GM06990 (cell line): ENCODE measurements at regions not wholly inside any gene's neighbourhood (a gene's known extent, or its start where the extent isn't known, plus 50 kb on each side); places are given as distances from the start of the nearest gene placed in this dataset.

ENCODE experiments used
- DNase-seq: peaks from one replicate; pipeline ENCODE4 v3.0.0-alpha.2; 2011; ENCODE audit not compliant: insufficient read length; ENCODE audit errors: extremely low read depth
- H3K27me3 ChIP-seq: replicated peaks from 2 replicates; pipeline ENCODE4 v1.6.0; 2011; ENCODE audit warnings: low read length; ENCODE audit not compliant: control insufficient read depth, insufficient read depth
- H3K36me3 ChIP-seq: 2 replicates; pipeline ENCODE4 v1.5.1; 2011; ENCODE audit warnings: low read length; ENCODE audit not compliant: control insufficient read depth, insufficient read depth
- H3K4me3 ChIP-seq: replicated peaks from 2 replicates; pipeline ENCODE4 v1.5.1; 2011; ENCODE audit warnings: low read depth, mild to moderate bottlenecking, control low read depth, low read length
- CTCF ChIP-seq: IDR thresholded peaks from 2 replicates; pipeline ENCODE4 v1.5.1; 2011; ENCODE audit warnings: low read length, control low read depth, mild to moderate bottlenecking, inconsistent platforms; ENCODE audit not compliant: insufficient read depth, poor library complexity, severe bottlenecking

GRCh38 chr6:105986998-105987397, 99.1 kb upstream of the PRDM1 start:
- TF ChIP-seq CTCF = no peak
- peaks cover 5% of the 10 kb centered on the region for H3K27me3 ChIP-seq
- no peak for DNase-seq
- H3K4me3 ChIP-seq = no peak overlapping the region
- no peaks in the 10 kb centered on the region for H3K36me3 ChIP-seq

GRCh38 chr6:105985816-105986632, 100.1 kb upstream of the PRDM1 start:
- Histone ChIP-seq H3K4me3 (no peak overlapping the region), H3K27me3 (peaks cover 5% of the 10 kb centered on the region), H3K36me3 (no peaks in the 10 kb centered on the region)
- no peak for DNase-seq
- TF ChIP-seq CTCF = no peak

GRCh38 chr6:105985098-105985815, 100.9 kb upstream of the PRDM1 start:
- H3K36me3 ChIP-seq = no peaks in the 10 kb centered on the region
- TF ChIP-seq CTCF = no peak
- peaks cover 5% of the 10 kb centered on the region for H3K27me3 ChIP-seq
- DNase-seq = no peak
- H3K4me3 ChIP-seq = no peak overlapping the region

- DNase-seq = no peak
- Histone ChIP-seq H3K4me3 (no peak overlapping the region), H3K36me3 (no peaks in the 10 kb centered on the region), H3K27me3 (peaks cover 3% of the 10 kb centered on the region)
- TF ChIP-seq CTCF = no peak
These were observed 102.4 kb upstream of the PRDM1 start for GRCh38 chr6:105983763-105984162.

GRCh38 chr6:105982761-105983540, 103.2 kb upstream of the PRDM1 start:
- DNase-seq = no peak
- H3K4me3 ChIP-seq = no peak overlapping the region
- no peaks in the 10 kb centered on the region for H3K36me3 ChIP-seq
- H3K27me3 ChIP-seq = peaks cover 3% of the 10 kb centered on the region
- TF ChIP-seq CTCF = no peak
